ENCODE measurements at regions not wholly inside any gene's neighbourhood (a gene's known extent, or its start where the extent isn't known, plus 50 kb on each side); places are given as distances from the start of the nearest gene placed in this dataset.

GRCh38 chr6:26197933-26198721 is 110.9 kb downstream of the HFE start:
- DNase-seq = no peak

GRCh38 chr6:26198722-26199056 is 111.5 kb downstream of the HFE start:
- DNase-seq = no peak

- DNase-seq = peak; percentile 46
Measured at GRCh38 chr6:26199057-26199772, 112.0 kb downstream of the HFE start.

GRCh38 chr6:26199773-26200764 is 112.8 kb downstream of the HFE start:
- no peak for DNase-seq

GRCh38 chr6:26200918-26201721 is 113.9 kb downstream of the HFE start:
- no peak for DNase-seq

- no peak for DNase-seq
Measured at GRCh38 chr6:26202201-26202611, 115.0 kb downstream of the HFE start.

GRCh38 chr6:26202811-26203583 is 115.8 kb downstream of the HFE start:
- DNase-seq = no peak

- DNase-seq = peak; percentile 70
Measured at GRCh38 chr6:26204332-26205160, 117.3 kb downstream of the HFE start.

GRCh38 chr6:26205161-26205624 is 118.0 kb downstream of the HFE start:
- peak; percentile 60 for DNase-seq

- DNase-seq = no peak
Measured at GRCh38 chr6:26205625-26206574, 118.7 kb downstream of the HFE start.

GRCh38 chr6:26206868-26207801 is 119.9 kb downstream of the HFE start:
- no peak for DNase-seq

- DNase-seq = no peak
Measured at GRCh38 chr6:26211963-26212362, 124.7 kb downstream of the HFE start.

- no peak for DNase-seq
Measured at GRCh38 chr6:26213334-26214075, 126.3 kb downstream of the HFE start.

GRCh38 chr6:26214803-26215584 is 127.8 kb downstream of the HFE start:
- DNase-seq = no peak

- DNase-seq = no peak
Measured at GRCh38 chr6:26215585-26216358, 128.5 kb downstream of the HFE start.

Measured in T-helper 9 cell (primary cell).